ENCODE measurements at regions not wholly inside any gene's neighbourhood (a gene's known extent, or its start where the extent isn't known, plus 50 kb on each side); places are given as distances from the start of the nearest gene placed in this dataset.

DNA sequence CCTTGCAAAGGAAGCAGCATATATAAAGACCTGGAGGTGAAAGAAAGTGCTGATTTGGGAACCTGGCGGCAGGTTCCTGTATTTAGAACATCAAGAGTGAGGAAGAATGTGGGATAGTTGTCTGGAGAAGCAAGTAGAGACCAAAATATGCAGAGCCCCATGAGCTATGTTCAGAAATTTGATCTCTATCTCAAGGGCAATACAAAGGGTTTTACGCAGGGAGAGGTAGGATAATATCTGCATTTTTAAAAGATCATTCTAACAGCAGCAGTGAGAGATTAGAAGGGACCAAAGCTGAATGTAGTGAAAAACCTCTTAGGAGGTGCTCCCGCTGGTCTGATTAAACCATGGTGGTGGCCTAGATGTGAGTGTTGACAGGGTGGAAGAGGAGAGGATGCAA is 453.9 kb upstream of the PKN2 start:
- ATAC-seq, result no peak
- intact Hi-C loops (cut with micrococcal nuclease), result no loop called here
- no peak for DNase-seq

- DNase-seq, result no peak
- no peak for ATAC-seq
- intact Hi-C loops (cut with micrococcal nuclease), result no loop called here
Measured at GRCh38 chr1:88237058-88237457, 447.0 kb upstream of the PKN2 start.

GRCh38 chr1:88239205-88239604 is 444.9 kb upstream of the PKN2 start:
- intact Hi-C loops (cut with micrococcal nuclease), result no loop called here

GRCh38 chr1:88247666-88248065 is 436.4 kb upstream of the PKN2 start:
- DNase-seq (no peak), ATAC-seq (no peak)
- intact Hi-C loops (cut with micrococcal nuclease), result no loop called here

More at GRCh38 chr1:88239205-88239604, 444.9 kb upstream of the PKN2 start:
- no peak for ATAC-seq
- no peak for DNase-seq

- intact Hi-C loops (cut with micrococcal nuclease), result no loop called here
- DNase-seq (no peak), ATAC-seq (no peak)
Measured at GRCh38 chr1:88250915-88251314, 433.2 kb upstream of the PKN2 start.

DNA sequence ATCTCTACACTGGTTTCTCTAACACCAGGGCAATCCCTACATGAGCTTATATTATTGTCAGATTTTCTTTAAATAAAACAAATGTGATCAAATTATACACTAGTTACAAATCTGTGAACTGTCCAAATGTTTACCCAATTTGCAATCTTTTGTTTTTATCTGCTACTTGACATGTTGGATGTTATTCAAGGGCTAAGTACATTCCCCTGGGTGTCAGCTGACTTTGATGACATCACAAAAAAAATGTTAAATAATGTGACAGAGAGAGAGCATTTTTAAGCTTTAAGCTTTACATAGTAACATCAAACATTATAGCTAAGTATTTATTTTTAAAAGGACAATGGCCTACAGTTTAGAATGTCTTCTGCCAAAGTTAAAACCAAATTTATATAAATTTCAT is 431.3 kb upstream of the PKN2 start:
- intact Hi-C loops (cut with micrococcal nuclease), result no loop called here
- no peak for DNase-seq
- no peak for ATAC-seq

DNA sequence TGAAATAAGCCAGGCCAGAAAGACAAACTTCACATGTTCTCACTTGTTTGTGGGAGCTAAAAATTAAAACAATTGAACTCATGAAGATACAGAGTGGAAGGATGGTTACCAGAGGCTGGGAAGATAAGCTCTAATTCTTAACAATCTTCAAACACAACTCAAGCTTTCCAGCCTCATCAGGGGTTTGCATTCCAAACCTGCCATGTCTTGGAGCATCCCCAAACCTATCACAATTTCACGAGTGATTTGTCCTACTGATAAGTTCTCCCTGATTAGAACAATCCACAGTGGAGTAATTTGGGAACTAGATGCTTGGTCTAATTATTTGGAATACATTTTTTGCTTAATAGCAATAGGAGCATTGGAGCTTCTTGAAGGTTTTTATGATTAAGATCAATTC is 418.5 kb upstream of the PKN2 start:
- ATAC-seq (no peak), DNase-seq (no peak)
- intact Hi-C loops (cut with micrococcal nuclease), result no loop called here

DNA sequence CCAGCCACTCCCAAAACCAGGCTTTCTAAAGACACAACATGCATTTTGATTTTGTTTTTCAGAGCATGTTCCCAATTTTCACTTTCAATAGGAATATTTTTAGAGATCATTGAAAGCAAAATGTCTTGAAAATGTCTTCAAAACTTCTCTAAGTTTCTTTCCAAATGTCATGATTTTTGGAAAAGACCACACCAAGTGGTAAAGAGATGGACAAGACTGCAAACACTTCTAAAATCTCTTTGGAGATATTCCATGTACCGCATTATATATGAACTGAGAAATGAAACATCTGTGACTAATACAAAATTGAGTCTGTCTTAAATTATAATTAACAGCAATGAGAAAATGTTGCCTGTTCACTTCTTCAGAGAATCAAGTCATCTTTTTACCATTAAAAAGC is 418.0 kb upstream of the PKN2 start:
- ATAC-seq (no peak), DNase-seq (no peak)
- intact Hi-C loops (cut with micrococcal nuclease), result no loop called here

DNA sequence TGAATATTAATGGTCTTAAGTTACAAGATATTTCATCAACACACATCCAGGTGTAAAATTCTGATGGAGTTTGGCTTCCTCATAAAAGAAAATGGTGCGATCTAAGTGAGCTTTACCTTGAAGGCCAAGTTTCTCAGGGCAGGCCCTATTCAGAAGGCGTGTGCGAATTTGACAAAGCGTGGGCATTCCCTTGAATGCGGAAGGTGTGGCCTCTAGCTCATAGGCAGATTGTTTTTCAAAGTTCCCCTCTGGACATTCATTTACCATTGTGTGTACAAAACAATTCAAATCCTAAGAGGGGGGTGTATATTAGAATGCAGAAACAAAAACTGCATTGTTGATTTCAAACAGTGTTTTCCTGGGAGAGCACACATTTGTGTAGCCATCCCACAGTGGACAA is 411.9 kb upstream of the PKN2 start:
- no peak for ATAC-seq
- no peak for DNase-seq
- intact Hi-C loops (cut with micrococcal nuclease), result no loop called here

DNA sequence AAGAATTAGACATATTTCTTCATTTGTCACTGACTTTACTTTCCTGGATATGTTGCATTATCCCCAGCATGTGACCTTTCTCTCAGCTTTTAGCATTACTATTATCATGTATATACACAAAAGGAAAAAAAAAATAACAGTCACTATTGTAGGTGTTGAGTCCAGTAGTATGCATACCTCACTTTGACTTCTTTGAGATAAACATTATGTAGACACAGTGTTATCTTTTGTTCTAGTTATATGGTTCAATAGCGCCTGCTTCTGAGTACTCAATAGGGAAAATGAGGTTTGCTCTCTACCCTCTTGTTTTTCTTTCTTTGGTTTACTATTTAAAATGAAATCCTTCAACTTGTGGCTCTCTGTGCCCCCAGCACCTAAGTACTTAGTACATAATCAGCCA is 409.6 kb upstream of the PKN2 start:
- DNase-seq, result no peak
- ATAC-seq, result no peak
- intact Hi-C loops (cut with micrococcal nuclease), result no loop called here

DNA sequence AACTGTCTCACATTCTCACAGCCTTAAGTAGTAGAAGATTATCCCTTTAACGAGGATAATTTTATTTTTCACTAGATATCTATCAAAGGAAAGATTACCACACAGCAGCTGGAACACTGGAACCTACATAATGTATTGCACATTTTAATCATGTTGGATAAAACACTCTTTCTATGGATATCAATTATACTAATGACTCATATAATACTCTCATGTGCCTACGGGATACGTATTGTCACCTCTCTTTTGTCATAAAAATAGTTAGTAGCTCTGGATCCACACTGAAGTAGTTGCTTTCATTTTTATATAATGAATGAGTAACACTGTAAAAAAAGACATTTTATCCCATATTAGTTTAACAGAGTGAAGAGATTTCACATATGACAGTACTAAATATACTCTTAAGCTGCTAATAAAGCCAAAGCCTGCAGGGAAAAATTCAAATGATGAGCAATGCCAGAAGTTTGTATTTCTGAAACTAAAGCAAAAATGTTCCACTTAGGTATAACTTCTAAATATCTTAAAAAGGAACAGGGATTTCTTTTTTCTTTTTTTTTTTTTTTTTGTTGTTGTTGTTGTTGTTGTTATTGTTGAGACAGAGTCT is 408.7 kb upstream of the PKN2 start:
- ATAC-seq (no peak), DNase-seq (no peak)
- intact Hi-C loops (cut with micrococcal nuclease), result no loop called here

DNA sequence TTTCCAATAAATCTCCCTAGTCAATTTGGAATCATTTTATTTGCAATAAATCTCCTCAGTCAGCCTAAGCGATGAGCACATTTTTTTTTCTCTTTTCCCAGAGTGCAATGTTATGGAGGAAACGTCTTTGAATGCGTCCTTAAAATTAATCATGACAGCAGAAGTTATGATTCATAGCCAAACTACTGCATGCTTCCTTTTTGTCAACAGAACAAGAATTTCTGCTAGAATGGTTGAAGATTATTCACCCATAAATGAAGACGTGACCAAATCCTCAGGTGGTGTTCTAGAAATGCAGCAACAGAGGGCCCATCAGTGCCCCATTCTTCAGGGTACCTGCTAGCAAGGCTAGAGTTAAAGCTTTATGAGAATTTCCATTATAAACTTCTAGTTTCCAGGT is 407.9 kb upstream of the PKN2 start:
- ATAC-seq (no peak), DNase-seq (no peak)
- intact Hi-C loops (cut with micrococcal nuclease), result no loop called here

GRCh38 chr1:88284066-88284465 is 400.0 kb upstream of the PKN2 start:
- no peak for DNase-seq
- no peak for ATAC-seq
- intact Hi-C loops (cut with micrococcal nuclease), result no loop called here

GRCh38 chr1:88284666-88285366 is 399.3 kb upstream of the PKN2 start:
- DNase-seq (no peak), ATAC-seq (no peak)
- intact Hi-C loops (cut with micrococcal nuclease), result no loop called here

GRCh38 chr1:88286716-88287115 is 397.4 kb upstream of the PKN2 start:
- no peak for ATAC-seq
- intact Hi-C loops (cut with micrococcal nuclease), result no loop called here
- DNase-seq, result no peak

DNA sequence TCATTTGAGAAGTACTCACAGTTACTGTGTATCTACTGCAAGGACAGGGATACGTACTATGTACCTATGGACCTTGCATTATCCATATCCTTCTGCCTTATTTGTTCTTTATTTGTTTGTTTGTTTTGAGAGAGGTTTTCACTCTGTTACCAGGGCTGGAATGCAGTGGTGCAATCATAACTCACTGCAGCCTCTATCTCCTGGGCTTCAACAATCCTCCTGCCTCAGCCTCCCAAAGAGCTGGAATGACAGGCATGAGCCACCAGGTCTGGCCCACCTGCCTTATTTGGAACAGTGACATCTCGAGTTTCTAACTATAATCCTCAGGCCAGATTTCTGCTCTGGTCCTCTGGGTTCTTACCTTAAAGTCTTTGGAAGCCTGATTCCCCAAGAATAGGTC is 395.5 kb upstream of the PKN2 start:
- ATAC-seq (no peak), DNase-seq (no peak)
- intact Hi-C loops (cut with micrococcal nuclease), result no loop called here

DNA sequence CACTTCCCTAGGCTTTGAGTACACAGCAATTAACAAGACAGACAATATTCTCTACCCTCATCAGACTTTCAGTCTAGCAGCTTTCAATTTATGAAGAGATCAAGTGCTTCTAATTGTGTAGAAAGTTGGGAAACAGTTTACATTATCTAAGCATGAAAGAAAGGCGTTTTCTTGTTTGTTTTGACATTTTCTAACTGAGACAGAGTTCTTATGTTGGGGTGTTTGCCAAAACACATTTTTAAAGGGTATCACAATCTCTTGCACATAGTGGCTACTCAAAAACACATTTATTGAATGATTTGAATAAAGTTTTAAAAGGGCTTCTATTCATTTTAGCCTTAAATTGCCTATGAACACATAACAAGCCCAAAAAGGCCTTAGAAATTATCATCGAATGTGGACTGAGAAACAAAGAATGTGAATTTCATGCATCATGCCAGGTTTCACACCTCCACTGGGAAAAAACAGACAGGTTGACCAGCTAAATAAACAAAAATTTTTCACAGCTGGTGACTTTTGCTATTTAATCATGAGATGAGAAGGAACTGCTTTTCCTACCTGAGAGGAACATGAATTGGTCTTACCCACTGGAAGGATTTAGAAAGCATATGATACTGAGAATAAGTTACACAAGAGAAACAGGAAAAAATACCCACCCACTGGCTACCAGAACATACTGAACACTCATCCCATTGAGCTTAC is 394.5 kb upstream of the PKN2 start:
- ATAC-seq, result no peak
- intact Hi-C loops (cut with micrococcal nuclease), result no loop called here
- no peak for DNase-seq

- DNase-seq, result no peak
- ATAC-seq, result no peak
- intact Hi-C loops (cut with micrococcal nuclease), result no loop called here
Measured at GRCh38 chr1:88291611-88292354, 392.3 kb upstream of the PKN2 start.

DNA sequence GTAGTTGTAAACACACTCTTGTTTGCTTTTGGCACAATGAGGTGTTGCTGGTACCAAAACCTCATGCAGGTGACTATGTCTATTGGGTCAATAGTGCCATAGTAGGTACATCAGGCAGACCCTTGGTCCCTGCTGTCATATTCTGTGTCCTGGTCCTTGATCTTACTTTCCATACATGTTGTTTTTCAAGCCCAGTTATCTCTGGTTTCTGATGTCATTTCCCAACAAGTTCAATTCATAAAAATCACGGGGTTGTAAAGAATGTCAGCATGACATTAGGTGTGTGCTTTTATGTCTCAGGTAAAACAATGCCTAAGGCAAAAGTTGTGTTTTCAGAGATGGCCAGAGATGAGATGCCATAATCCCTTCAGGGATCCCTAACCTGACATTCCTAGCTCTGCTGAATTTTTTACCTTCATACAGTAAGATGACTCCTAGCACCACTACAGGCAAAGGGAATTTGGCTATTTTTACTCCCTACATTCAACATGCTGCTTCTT is 390.3 kb upstream of the PKN2 start:
- ATAC-seq, result no peak
- no peak for DNase-seq
- intact Hi-C loops (cut with micrococcal nuclease), result no loop called here

GRCh38 chr1:88296227-88296626 is 387.8 kb upstream of the PKN2 start:
- DNase-seq, result no peak
- intact Hi-C loops (cut with micrococcal nuclease), result no loop called here
- ATAC-seq, result no peak

All from left ventricle myocardium superior (tissue), 1 donor.